SU-DHL-6 (cell line): ENCODE measurements at regions not wholly inside any gene's neighbourhood (a gene's known extent, or its start where the extent isn't known, plus 50 kb on each side); places are given as distances from the start of the nearest gene placed in this dataset.

Experiments used
- H2AFZ ChIP-seq: fragments of 200-600 bp; sonication (generic); 2 replicates; pipeline ENCODE4 v1.6.1; 2014; ENCODE audit warnings: low read depth, mild to moderate bottlenecking, moderate library complexity, mixed read lengths, antibody characterized with exemption, low read length; ENCODE audit not compliant: severe bottlenecking
- H3F3A ChIP-seq: fragments of 200-600 bp; shearing (Covaris generic); 2 replicates; pipeline ENCODE4 v1.6.0; 2016; ENCODE audit warnings: antibody characterized with exemption, mild to moderate bottlenecking; ENCODE audit not compliant: insufficient read depth
- H3K27ac ChIP-seq: fragments of 200-600 bp; sonication (generic); 2 replicates; pipeline ENCODE4 v1.5.1; 2016; ENCODE audit warnings: low read depth, mild to moderate bottlenecking, low read length, moderate library complexity, mixed read lengths
- H3K27me3 ChIP-seq: fragments of 200-600 bp; sonication (generic), shearing (Covaris generic); 2 replicates; pipeline ENCODE4 v1.6.0; 2014; ENCODE audit warnings: mild to moderate bottlenecking, low read length
- H3K36me3 ChIP-seq: fragments of 200-600 bp; sonication (generic); 2 replicates; pipeline ENCODE4 v1.6.1; 2014; ENCODE audit warnings: mild to moderate bottlenecking, low read length, mixed read lengths
- H3K4me2 ChIP-seq: fragments of 300-600, 200-600 bp; shearing (Covaris generic), sonication (generic); 2 replicates; pipeline ENCODE4 v1.6.0; 2014; ENCODE audit warnings: low read length, low read depth, mild to moderate bottlenecking; ENCODE audit not compliant: poor library complexity, severe bottlenecking
- H3K4me3 ChIP-seq: fragments of 200-600 bp; sonication (generic); 2 replicates; pipeline ENCODE4 v1.5.1; 2014; ENCODE audit warnings: antibody characterized with exemption, low read length, mild to moderate bottlenecking, mixed read lengths; ENCODE audit not compliant: insufficient read depth, poor library complexity, severe bottlenecking
- H3K79me2 ChIP-seq: fragments of 200-600 bp; sonication (generic); 2 replicates; pipeline ENCODE4 v1.6.1; 2014; ENCODE audit warnings: mild to moderate bottlenecking, low read length, moderate library complexity; ENCODE audit not compliant: insufficient read depth
- H3K9ac ChIP-seq: fragments of 200-600 bp; sonication (generic); 2 replicates; pipeline ENCODE4 v1.7.0; 2014; ENCODE audit warnings: mild to moderate bottlenecking, low read length
- H3K9me2 ChIP-seq: fragments of 200-600 bp; sonication (generic); replicated peaks from 2 replicates; pipeline ENCODE4 v1.6.1; 2014; ENCODE audit warnings: low read length; ENCODE audit not compliant: insufficient read depth
- H3K9me3 ChIP-seq: fragments of 200-600 bp; sonication (generic); 2 replicates; pipeline ENCODE4 v1.6.1; 2014; ENCODE audit warnings: low read length, mixed read lengths; ENCODE audit not compliant: insufficient read depth
- H4K20me1 ChIP-seq: fragments of 200-600 bp; sonication (generic); 2 replicates; pipeline ENCODE4 v1.6.1; 2014; ENCODE audit warnings: low read depth, mild to moderate bottlenecking, antibody characterized with exemption, low read length, moderate library complexity, mixed read lengths
- CTCF ChIP-seq: fragments of 200-600 bp; sonication (generic); IDR thresholded peaks from one replicate; pipeline ENCODE4 v1.5.1; 2017; ENCODE audit warnings: antibody characterized with exemption, mild to moderate bottlenecking, low read length, moderate library complexity; ENCODE audit not compliant: insufficient read depth, poor library complexity, severe bottlenecking
- EZH2phosphoT487 ChIP-seq: fragments of 200-600 bp; sonication (generic), shearing (Covaris generic); conservative IDR thresholded peaks from 2 replicates; pipeline ENCODE4 v1.6.1; 2018; ENCODE audit warnings: mild to moderate bottlenecking, antibody characterized with exemption, low read length, moderate library complexity, mixed read lengths

- H3K36me3 ChIP-seq: no peaks in the 10 kb centered on the region
- H3K79me2 ChIP-seq: no peaks in the 10 kb centered on the region
- no peaks in the 10 kb centered on the region for H4K20me1 ChIP-seq
- H3K27ac ChIP-seq: no peak overlapping the region
- H3K9me2 ChIP-seq: no peaks in the 10 kb centered on the region
- H3F3A ChIP-seq: no peaks in the 10 kb centered on the region
- no peak overlapping the region for H3K4me3 ChIP-seq
- no peak for TF ChIP-seq EZH2phosphoT487
- no peak overlapping the region for H3K4me2 ChIP-seq
- H3K9ac ChIP-seq: no peak overlapping the region
- H3K27me3 ChIP-seq: no peaks in the 10 kb centered on the region
- H3K9me3 ChIP-seq: no peaks in the 10 kb centered on the region
- no peak overlapping the region for H2AFZ ChIP-seq
Measured at GRCh38 chrX:125694171-125694570, 374.5 kb downstream of the TEX13C start.

GRCh38 chrX:125709074-125709473 lies 389.4 kb downstream of the TEX13C start:
- Histone ChIP-seq H3K9ac (no peak overlapping the region), H3K4me3 (no peak overlapping the region), H4K20me1 (no peaks in the 10 kb centered on the region), H3K27me3 (no peaks in the 10 kb centered on the region), H3K9me3 (no peaks in the 10 kb centered on the region), H3K9me2 (no peaks in the 10 kb centered on the region), H3K4me2 (no peak overlapping the region), H3K36me3 (no peaks in the 10 kb centered on the region), H3F3A (no peaks in the 10 kb centered on the region), H3K79me2 (no peaks in the 10 kb centered on the region), H3K27ac (no peak overlapping the region), H2AFZ (no peak overlapping the region)
- TF ChIP-seq EZH2phosphoT487: no peak
- no peak for TF ChIP-seq CTCF

- Histone ChIP-seq H4K20me1 (no peaks in the 10 kb centered on the region), H3K9me2 (no peaks in the 10 kb centered on the region), H3K27ac (no peak overlapping the region), H3K4me2 (no peak overlapping the region), H2AFZ (no peak overlapping the region), H3K9me3 (no peaks in the 10 kb centered on the region), H3F3A (no peaks in the 10 kb centered on the region), H3K79me2 (no peaks in the 10 kb centered on the region), H3K4me3 (no peak overlapping the region), H3K27me3 (no peaks in the 10 kb centered on the region), H3K36me3 (no peaks in the 10 kb centered on the region), H3K9ac (no peak overlapping the region)
- TF ChIP-seq EZH2phosphoT487: no peak
Measured at GRCh38 chrX:125709532-125709931, 389.9 kb downstream of the TEX13C start.

GRCh38 chrX:125710403-125711062 lies 390.9 kb downstream of the TEX13C start:
- no peaks in the 10 kb centered on the region for H4K20me1 ChIP-seq
- no peak overlapping the region for H3K4me3 ChIP-seq
- H3K9me3 ChIP-seq: no peaks in the 10 kb centered on the region
- H3K79me2 ChIP-seq: no peaks in the 10 kb centered on the region
- H3K27ac ChIP-seq: no peak overlapping the region
- no peak overlapping the region for H3K4me2 ChIP-seq
- no peaks in the 10 kb centered on the region for H3F3A ChIP-seq
- no peaks in the 10 kb centered on the region for H3K27me3 ChIP-seq
- no peak for TF ChIP-seq EZH2phosphoT487
- no peak for TF ChIP-seq CTCF
- H3K9ac ChIP-seq: no peak overlapping the region
- H3K9me2 ChIP-seq: no peaks in the 10 kb centered on the region
- no peak overlapping the region for H2AFZ ChIP-seq
- no peaks in the 10 kb centered on the region for H3K36me3 ChIP-seq
